Uterus (tissue), 3 donors: ENCODE measurements at regions not wholly inside any gene's neighbourhood (a gene's known extent, or its start where the extent isn't known, plus 50 kb on each side); places are given as distances from the start of the nearest gene placed in this dataset.

ENCODE experiments used
- DNase-seq, 2 donors: peaks; one replicate each; pipeline ENCODE4 v3.0.0-alpha.2; 2019 to 2020
- H3K27ac ChIP-seq, 2 donors: fragments of 200-600 bp; sonication (generic); 1 replicate in 1 of 2; 2 replicates in 1 of 2; pipeline ENCODE4 v1.5.1; 2016 to 2018
- H3K27me3 ChIP-seq, 2 donors: fragments of 200-600 bp; sonication (generic); one replicate each; pipeline ENCODE4 v1.5.1; 2018 to 2019; ENCODE audit warnings: control low read depth in 1 of 2
- H3K36me3 ChIP-seq, 2 donors: fragments of 200-600 bp; sonication (generic); one replicate each; pipeline ENCODE4 v1.5.1; 2019; ENCODE audit warnings: control low read depth in 1 of 2
- H3K4me1 ChIP-seq, 2 donors: fragments of 200-600 bp; sonication (generic); one replicate each; pipeline ENCODE4 v1.5.1; 2018 to 2019; ENCODE audit warnings: control low read depth in 1 of 2
- H3K4me3 ChIP-seq, 2 donors: fragments of 200-600 bp; sonication (generic); 1 replicate in 1 of 2; 2 replicates in 1 of 2; pipeline ENCODE4 v1.5.1; 2018 to 2019; ENCODE audit warnings: mild to moderate bottlenecking in 1 of 2
- H3K9me3 ChIP-seq, 2 donors: fragments of 200-600 bp; sonication (generic); one replicate each; pipeline ENCODE4 v1.5.1; 2019; ENCODE audit warnings: control low read depth in 1 of 2
- CTCF ChIP-seq, 4 experiments: fragments of 200-600 bp in 2 of 4; fragments of 450-650 bp in 2 of 4; sonication (generic) in 2 of 4; IDR thresholded peaks; one replicate each; pipeline ENCODE4 v1.5.1; 2016 to 2019; ENCODE audit warnings: antibody characterized with exemption in 4 of 4, mild to moderate bottlenecking in 2 of 4, moderate library complexity in 1 of 4
- POLR2A ChIP-seq, 2 donors: fragments of 450-650 bp; IDR thresholded peaks; one replicate each; pipeline ENCODE4 v1.6.1; 2016; ENCODE audit warnings: antibody characterized with exemption in 2 of 2, mild to moderate bottlenecking in 1 of 2, moderate library complexity in 1 of 2
- intact Hi-C: fragments of 100-400 bp; cut with DNase I; formaldehyde crosslinking; loops from one replicate; pipeline ENCODE4 v1.15.1; 2023; ENCODE audit warnings: low total_unique reads
- donor health status: DM: yes; HTN: yes; CAD: no.

GRCh38 chr3:154029926-154030325, 91.3 kb upstream of the ARHGEF26 start:
- no peak overlapping the region for H3K27ac ChIP-seq
- H3K4me1 ChIP-seq = no peaks in the 10 kb centered on the region
- H3K4me3 ChIP-seq = no peak overlapping the region
- intact Hi-C loops = no loop called here
- no peak for DNase-seq
- H3K36me3 ChIP-seq = no peaks in the 10 kb centered on the region
- no peak for TF ChIP-seq POLR2A (IDR thresholded peaks at IDR 0.05)
- no peaks in the 10 kb centered on the region for H3K9me3 ChIP-seq
- H3K27me3 ChIP-seq = no peaks in the 10 kb centered on the region

DNA sequence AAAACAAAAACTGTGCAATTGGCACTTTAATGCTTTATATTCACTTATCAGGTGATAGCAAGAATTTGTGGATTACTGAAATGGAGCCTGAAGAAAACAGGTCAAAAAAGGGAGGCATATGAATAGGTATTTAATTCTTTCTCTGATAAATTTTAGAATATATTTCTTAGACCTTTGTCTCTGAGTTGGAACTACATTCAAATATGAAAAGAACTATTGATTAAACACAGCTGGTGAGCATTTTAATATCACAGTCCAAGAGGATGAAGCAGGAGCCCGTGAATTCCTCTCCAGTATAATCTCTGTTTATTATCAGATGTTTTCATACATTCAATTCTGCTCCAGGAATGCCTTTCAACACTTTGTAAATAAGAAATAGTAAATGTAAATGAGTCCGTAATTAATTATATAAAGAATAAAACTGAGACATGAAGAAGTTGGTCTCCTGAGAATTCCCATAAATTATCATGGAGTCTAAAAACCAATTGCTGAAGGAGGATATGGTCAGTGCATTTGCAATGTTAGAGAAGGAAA, 86.3 kb upstream of the ARHGEF26 start:
- no peak overlapping the region for H3K27ac ChIP-seq
- no peaks in the 10 kb centered on the region for H3K36me3 ChIP-seq
- intact Hi-C loops = no loop called here
- H3K4me1 ChIP-seq = no peaks in the 10 kb centered on the region
- DNase-seq = no peak
- no peak overlapping the region for H3K4me3 ChIP-seq
- no peak for TF ChIP-seq CTCF (IDR thresholded peaks at IDR 0.05)
- TF ChIP-seq POLR2A (IDR thresholded peaks at IDR 0.05) = no peak
- H3K27me3 ChIP-seq = no peaks in the 10 kb centered on the region
- no peaks in the 10 kb centered on the region for H3K9me3 ChIP-seq

GRCh38 chr3:154040283-154040682, 80.9 kb upstream of the ARHGEF26 start:
- Histone ChIP-seq H3K27ac (no peak overlapping the region), H3K36me3 (no peaks in the 10 kb centered on the region), H3K27me3 (no peaks in the 10 kb centered on the region), H3K4me1 (no peaks in the 10 kb centered on the region), H3K4me3 (no peak overlapping the region), H3K9me3 (no peaks in the 10 kb centered on the region)
- intact Hi-C loops = no loop called here
- TF ChIP-seq POLR2A (IDR thresholded peaks at IDR 0.05) (no peak), CTCF (IDR thresholded peaks at IDR 0.05) (no peak)
- no peak for DNase-seq

DNA sequence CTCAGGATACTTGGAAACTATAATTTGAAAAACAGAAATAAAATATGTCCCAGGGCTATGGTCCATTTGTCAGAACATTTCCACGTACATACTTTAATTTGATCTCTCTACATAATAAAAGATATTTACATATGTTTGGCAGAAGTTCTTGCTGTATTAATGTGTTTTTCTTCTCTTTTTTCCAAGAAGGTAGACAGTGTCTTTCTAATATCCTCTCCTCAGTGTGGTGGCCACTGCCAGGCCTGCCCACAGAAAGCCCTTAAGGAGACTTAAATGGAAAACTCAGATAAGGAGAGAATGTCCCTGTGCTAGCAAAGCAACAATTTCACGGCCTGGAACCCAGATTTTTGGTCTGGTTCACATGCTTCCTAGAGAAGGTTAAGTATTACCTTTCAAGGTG, 76.5 kb upstream of the ARHGEF26 start:
- H3K27me3 ChIP-seq = no peaks in the 10 kb centered on the region
- intact Hi-C loops = no loop called here
- no peaks in the 10 kb centered on the region for H3K4me1 ChIP-seq
- H3K36me3 ChIP-seq = no peaks in the 10 kb centered on the region
- DNase-seq = no peak
- H3K9me3 ChIP-seq = no peaks in the 10 kb centered on the region
- TF ChIP-seq POLR2A (IDR thresholded peaks at IDR 0.05) = no peak
- TF ChIP-seq CTCF (IDR thresholded peaks at IDR 0.05) = no peak
- H3K27ac ChIP-seq = no peak overlapping the region
- no peak overlapping the region for H3K4me3 ChIP-seq

- intact Hi-C loops = no loop called here
- Histone ChIP-seq H3K27ac (no peak overlapping the region), H3K4me3 (no peak overlapping the region), H3K36me3 (no peaks in the 10 kb centered on the region), H3K27me3 (no peaks in the 10 kb centered on the region), H3K4me1 (no peaks in the 10 kb centered on the region), H3K9me3 (no peaks in the 10 kb centered on the region)
- TF ChIP-seq POLR2A (IDR thresholded peaks at IDR 0.05) (no peak), CTCF (IDR thresholded peaks at IDR 0.05) (no peak)
- no peak for DNase-seq
Observed at GRCh38 chr3:154050216-154050615, 71.0 kb upstream of the ARHGEF26 start.

DNA sequence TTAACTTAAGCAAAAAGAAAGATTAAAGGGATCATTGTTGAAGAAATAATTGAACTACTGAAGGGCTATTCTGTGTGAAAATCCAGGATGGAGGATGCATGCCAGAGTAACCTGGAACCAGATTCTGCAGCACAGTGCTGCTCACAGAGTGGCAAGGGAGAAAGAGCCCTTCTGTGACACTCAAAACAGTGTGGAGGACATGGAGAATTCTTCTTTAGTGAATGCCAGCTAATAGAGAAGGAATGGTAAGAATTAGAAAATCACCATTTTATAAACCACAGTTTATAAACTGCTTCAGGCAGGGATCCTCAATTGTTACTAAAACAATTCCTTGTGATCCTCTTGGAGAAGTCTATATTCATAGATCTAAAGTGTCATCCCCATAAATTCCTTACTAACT, 70.4 kb upstream of the ARHGEF26 start:
- H3K36me3 ChIP-seq = no peaks in the 10 kb centered on the region
- no peaks in the 10 kb centered on the region for H3K4me1 ChIP-seq
- no peak overlapping the region for H3K4me3 ChIP-seq
- H3K9me3 ChIP-seq = no peaks in the 10 kb centered on the region
- H3K27ac ChIP-seq = no peak overlapping the region
- intact Hi-C loops = no loop called here
- no peak for DNase-seq
- TF ChIP-seq POLR2A (IDR thresholded peaks at IDR 0.05) (no peak), CTCF (IDR thresholded peaks at IDR 0.05) (no peak)
- no peaks in the 10 kb centered on the region for H3K27me3 ChIP-seq
